Hematopoietic multipotent progenitor cell treated with erythropoietin and hydrocortisone succinate and interleukin-3 and kit ligand, for 17 days (in vitro differentiated cells): ENCODE measurements at regions not wholly inside any gene's neighbourhood (a gene's known extent, or its start where the extent isn't known, plus 50 kb on each side); places are given as distances from the start of the nearest gene placed in this dataset.

Source experiments
- DNase-seq: peaks from one replicate; pipeline ENCODE4 v3.0.0-alpha.2; 2015; ENCODE audit warnings: low spot score

GRCh38 chr2:150585221-150585971 is 97.9 kb upstream of the RND3 start:
- no peak for DNase-seq

GRCh38 chr2:150584081-150584480 is 96.6 kb upstream of the RND3 start:
- no peak for DNase-seq

- DNase-seq, result no peak
These were observed 94.4 kb upstream of the RND3 start for GRCh38 chr2:150581717-150582472.

- DNase-seq, result no peak
These were observed 91.0 kb upstream of the RND3 start for GRCh38 chr2:150578481-150578880.

GRCh38 chr2:150575861-150576260 is 88.4 kb upstream of the RND3 start:
- DNase-seq, result no peak

- DNase-seq, result no peak
These were observed 85.5 kb upstream of the RND3 start for GRCh38 chr2:150572961-150573395.

GRCh38 chr2:150572194-150572766 is 84.8 kb upstream of the RND3 start:
- no peak for DNase-seq

GRCh38 chr2:150571121-150571520 is 83.7 kb upstream of the RND3 start:
- no peak for DNase-seq

- no peak for DNase-seq
These were observed 83.2 kb upstream of the RND3 start for GRCh38 chr2:150570712-150571111.

GRCh38 chr2:150569761-150570160 is 82.3 kb upstream of the RND3 start:
- DNase-seq, result no peak

- DNase-seq, result no peak
These were observed 80.4 kb upstream of the RND3 start for GRCh38 chr2:150567771-150568301.

- DNase-seq, result no peak
These were observed 78.8 kb upstream of the RND3 start for GRCh38 chr2:150566289-150566688.

GRCh38 chr2:150561076-150561475 is 73.6 kb upstream of the RND3 start:
- DNase-seq, result no peak

GRCh38 chr2:150557020-150557600 is 69.6 kb upstream of the RND3 start:
- DNase-seq, result no peak

GRCh38 chr2:150555611-150556356 is 68.3 kb upstream of the RND3 start:
- no peak for DNase-seq

- DNase-seq, result no peak
These were observed 66.6 kb upstream of the RND3 start for GRCh38 chr2:150554046-150554445.

- no peak for DNase-seq
These were observed 64.8 kb upstream of the RND3 start for GRCh38 chr2:150552041-150552820.

- no peak for DNase-seq
These were observed 61.9 kb upstream of the RND3 start for GRCh38 chr2:150549381-150549780.

- no peak for DNase-seq
These were observed 61.1 kb upstream of the RND3 start for GRCh38 chr2:150548527-150548926.

GRCh38 chr2:150545916-150546315 is 58.4 kb upstream of the RND3 start:
- no peak for DNase-seq

GRCh38 chr2:150544731-150545130 is 57.3 kb upstream of the RND3 start:
- DNase-seq, result no peak
